Stimulated activated naive CD8-positive, alpha-beta T cell treated with anti-CD3 and anti-CD28 coated beads, Interleukin-15, amount 100 ng/mL, for 72 hours (primary cell): ENCODE measurements at regions not wholly inside any gene's neighbourhood (a gene's known extent, or its start where the extent isn't known, plus 50 kb on each side); places are given as distances from the start of the nearest gene placed in this dataset.
"Not testable (repeated sequence)": the region's sequence is repeated elsewhere in the genome, so short reads cannot be mapped to it uniquely, and the experiment has no call there.

Experiments used
- ATAC-seq: fragments of 150-1000 bp; cut with Tn5 transposase; 2 replicates; pipeline ENCODE4 v1.10.0; 2021; ENCODE audit warnings: mild to moderate bottlenecking, moderate library complexity
- DNase-seq, 2 donors: peaks; one replicate each; pipeline ENCODE4 v3.0.0; 2021 to 2022
- H3K27ac Mint-ChIP-seq, 2 donors: one replicate each; pipeline ENCODE4 v1.8.0; 2022; ENCODE audit warnings: mild to moderate bottlenecking in 2 of 2, mixed read lengths in 2 of 2, moderate library complexity in 2 of 2
- H3K27me3 Mint-ChIP-seq: one replicate; pipeline ENCODE4 v1.8.0; 2022; ENCODE audit warnings: mixed read lengths
- H3K4me1 Mint-ChIP-seq: one replicate; pipeline ENCODE4 v1.8.0; 2022; ENCODE audit warnings: mild to moderate bottlenecking, mixed read lengths
- H3K4me3 Mint-ChIP-seq, 2 donors: one replicate each; pipeline ENCODE4 v1.8.0; 2022; ENCODE audit warnings: mild to moderate bottlenecking in 2 of 2, mixed read lengths in 2 of 2, moderate library complexity in 1 of 2
- H3K9me3 Mint-ChIP-seq, 2 donors: one replicate each; pipeline ENCODE4 v1.8.0; 2022; ENCODE audit warnings: mixed read lengths in 2 of 2

DNA sequence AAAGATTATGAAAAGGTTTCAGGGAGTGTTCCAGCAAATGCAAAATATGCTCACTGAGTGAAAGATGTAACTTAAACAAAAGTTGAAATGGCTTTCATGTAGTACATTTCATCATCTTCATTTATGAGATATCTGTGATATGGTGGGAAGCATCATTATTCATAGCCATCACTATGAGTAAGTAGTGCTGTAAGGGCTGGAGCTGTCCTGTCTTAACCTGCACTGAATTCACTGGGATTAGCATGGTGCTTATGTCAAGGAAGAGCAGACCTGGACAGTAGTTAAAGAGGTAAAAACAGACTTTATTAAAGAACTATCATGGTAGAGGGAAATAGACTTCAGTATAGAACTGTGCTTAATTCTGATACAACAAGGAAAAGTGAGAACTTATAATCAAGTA lies 1347.3 kb downstream of the RPA4 start:
- H3K4me3 Mint-ChIP-seq, result no peak overlapping the region
- H3K9me3 Mint-ChIP-seq, result peaks cover 0 to 5% of the 10 kb centered on the region in 2 donors
- H3K4me1 Mint-ChIP-seq, result no peaks in the 10 kb centered on the region
- DNase-seq (no peak), ATAC-seq (no peak)
- H3K27me3 Mint-ChIP-seq, result no peaks in the 10 kb centered on the region
- no peak overlapping the region for H3K27ac Mint-ChIP-seq

DNA sequence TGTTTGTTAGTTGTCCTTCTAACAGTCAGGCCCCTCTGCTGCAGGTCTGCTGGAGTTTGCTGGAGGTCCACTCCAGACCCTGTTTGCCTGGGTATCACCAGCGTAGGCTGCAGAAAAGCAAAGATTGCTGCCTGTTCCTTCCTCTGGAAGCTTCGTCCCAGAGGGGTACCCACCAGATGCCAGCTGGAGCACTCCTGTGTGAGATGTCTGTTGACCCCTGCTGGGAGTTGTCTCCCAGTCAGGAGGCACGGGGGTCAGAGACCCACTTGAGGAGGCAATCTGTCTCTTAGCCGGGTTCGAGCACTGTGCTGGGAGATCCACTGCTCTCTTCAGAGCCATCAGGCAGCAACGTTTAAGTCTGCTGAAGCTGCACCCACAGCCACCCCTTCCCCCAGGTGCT lies 1356.4 kb downstream of the RPA4 start:
- H3K27ac Mint-ChIP-seq, H3K9me3 Mint-ChIP-seq, DNase-seq, H3K4me1 Mint-ChIP-seq, H3K4me3 Mint-ChIP-seq, ATAC-seq, H3K27me3 Mint-ChIP-seq: not testable (repeated sequence)

DNA sequence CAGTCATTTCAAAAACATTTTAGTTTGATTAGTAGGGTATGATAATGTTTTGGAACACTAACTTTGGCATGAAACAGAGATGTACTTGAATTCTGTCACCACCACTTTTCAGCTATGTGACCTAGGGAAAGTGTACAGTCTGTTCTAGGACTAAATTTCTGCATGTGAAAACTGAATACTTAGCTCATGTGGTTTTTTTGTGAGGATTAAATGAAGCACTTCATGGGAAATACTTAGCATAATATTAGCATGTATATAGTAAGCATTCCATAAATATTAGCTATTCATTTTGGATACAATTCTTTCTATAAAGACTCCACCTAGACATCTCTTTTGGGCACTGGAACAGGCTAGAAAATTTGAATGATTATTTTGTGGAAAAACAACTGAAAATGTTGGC lies 1379.4 kb downstream of the RPA4 start:
- Mint-ChIP-seq H3K4me3 (no peak overlapping the region), H3K27me3 (no peaks in the 10 kb centered on the region), H3K27ac (no peak overlapping the region), H3K4me1 (no peaks in the 10 kb centered on the region), H3K9me3 (peaks cover 0 to 8% of the 10 kb centered on the region in 2 donors)
- ATAC-seq (no peak), DNase-seq (no peak)

DNA sequence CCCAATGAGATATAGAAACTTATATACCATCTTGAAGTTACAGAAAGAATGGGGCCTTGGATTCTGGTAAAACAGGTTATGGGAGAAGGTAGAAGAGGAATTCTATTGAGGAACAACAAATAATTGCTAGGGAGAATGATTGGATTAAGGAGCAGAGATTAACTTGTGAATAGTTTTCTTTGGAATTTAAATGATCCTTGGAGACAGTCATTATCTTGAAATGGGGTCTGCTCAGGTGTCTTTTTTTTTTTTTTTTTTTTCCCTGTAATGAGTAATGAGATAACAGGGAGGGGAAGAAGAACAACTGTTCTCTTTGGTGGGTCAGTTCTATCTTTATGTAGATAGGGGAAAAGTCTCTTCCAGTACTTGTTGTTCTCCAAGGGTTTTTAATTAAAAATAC lies 1406.0 kb downstream of the RPA4 start:
- Mint-ChIP-seq H3K27me3 (no peaks in the 10 kb centered on the region), H3K4me1 (no peaks in the 10 kb centered on the region), H3K4me3 (no peak overlapping the region), H3K27ac (no peak overlapping the region), H3K9me3 (peaks cover 0 to 5% of the 10 kb centered on the region in 2 donors)
- DNase-seq (no peak), ATAC-seq (no peak)

DNA sequence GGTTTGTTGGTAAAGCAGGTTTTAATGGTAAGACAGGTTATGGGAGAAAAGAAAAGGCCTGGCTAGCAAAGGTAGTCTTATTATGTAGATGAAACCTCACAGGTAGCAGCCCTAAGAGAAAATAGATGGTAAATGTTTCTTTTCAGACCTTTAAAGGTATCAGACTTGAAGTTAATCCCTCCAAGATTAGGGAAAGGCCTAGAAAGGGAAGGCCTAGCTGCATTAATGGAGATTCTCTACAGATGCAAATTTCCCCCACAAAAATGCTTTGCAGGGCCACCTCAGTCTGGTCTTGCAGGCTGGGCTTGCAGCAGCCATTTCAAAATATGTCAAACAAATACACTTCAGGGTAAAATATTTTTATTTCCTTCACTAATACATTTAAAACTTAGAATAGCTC lies 1410.6 kb downstream of the RPA4 start:
- DNase-seq (no peak), ATAC-seq (no peak)
- Mint-ChIP-seq H3K27ac (no peak overlapping the region), H3K27me3 (no peaks in the 10 kb centered on the region), H3K4me1 (no peaks in the 10 kb centered on the region), H3K4me3 (no peak overlapping the region), H3K9me3 (no peaks in the 10 kb centered on the region)

DNA sequence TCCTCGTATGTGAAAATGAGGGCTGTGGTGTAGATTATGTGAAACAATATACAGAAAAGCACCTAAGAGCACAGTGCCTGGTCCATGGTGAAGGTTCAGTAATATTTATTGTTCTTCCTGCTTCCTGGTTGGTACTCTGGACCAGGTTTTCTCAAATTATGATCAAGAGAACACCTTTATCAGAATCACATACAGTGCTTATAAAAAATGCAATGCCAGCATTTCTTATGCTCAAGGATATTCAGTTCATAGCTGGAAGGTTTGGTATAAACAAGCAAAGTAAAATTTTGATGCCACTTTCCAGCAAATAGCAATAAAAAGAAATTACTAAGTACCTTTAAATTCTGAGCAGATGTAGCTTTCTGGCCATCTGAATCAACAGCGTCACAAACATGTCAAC lies 1412.4 kb downstream of the RPA4 start:
- no peak overlapping the region for H3K4me3 Mint-ChIP-seq
- no peak overlapping the region for H3K27ac Mint-ChIP-seq
- no peaks in the 10 kb centered on the region for H3K9me3 Mint-ChIP-seq

DNA sequence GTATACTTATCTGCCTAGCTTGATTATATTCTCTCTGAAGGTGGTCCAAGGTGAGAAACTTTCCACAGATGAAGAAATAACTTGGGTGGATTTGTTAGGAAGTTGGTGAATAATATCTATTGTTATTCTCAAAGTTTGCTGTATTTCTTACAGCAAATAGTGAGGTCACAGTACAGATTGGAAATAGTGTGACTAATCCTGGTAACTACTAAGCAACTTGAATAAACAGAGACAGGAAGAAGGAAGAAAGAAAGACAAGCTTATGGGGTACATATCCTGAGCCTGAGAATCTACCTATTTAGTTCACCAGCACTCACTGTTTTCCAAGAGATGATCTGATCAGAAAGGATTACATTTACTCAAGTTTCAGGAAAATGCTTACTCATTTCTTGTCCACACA lies 1416.1 kb downstream of the RPA4 start:
- Mint-ChIP-seq H3K4me3 (no peak overlapping the region), H3K27me3 (no peaks in the 10 kb centered on the region), H3K4me1 (no peaks in the 10 kb centered on the region), H3K9me3 (no peaks in the 10 kb centered on the region), H3K27ac (no peak overlapping the region)
- DNase-seq, result no peak
- ATAC-seq, result no peak

More for the DNA sequence above, 1412.4 kb downstream of the RPA4 start:
- ATAC-seq (no peak), DNase-seq (no peak)
- no peaks in the 10 kb centered on the region for H3K27me3 Mint-ChIP-seq
- H3K4me1 Mint-ChIP-seq, result no peaks in the 10 kb centered on the region

DNA sequence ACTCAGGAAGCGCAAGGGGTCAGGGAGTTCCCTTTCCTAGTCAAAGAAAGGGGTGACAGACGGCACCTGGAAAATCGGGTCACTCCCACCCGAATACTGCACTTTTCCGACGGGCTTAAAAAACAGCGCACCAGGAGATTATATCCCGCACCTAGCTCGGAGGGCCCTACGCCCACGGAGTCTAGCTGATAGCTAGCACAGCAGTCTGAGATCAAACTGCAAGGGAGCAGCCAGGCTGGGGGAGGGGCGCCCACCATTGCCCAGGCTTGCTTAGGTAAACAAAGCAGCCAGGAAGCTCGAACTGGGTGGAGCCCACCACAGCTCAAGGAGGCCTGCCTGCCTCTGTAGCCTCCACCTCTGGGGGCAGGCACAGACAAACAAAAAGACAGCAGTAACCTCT lies 1416.8 kb downstream of the RPA4 start:
- not testable (repeated sequence) for H3K27ac Mint-ChIP-seq, H3K27me3 Mint-ChIP-seq, H3K9me3 Mint-ChIP-seq, DNase-seq, H3K4me1 Mint-ChIP-seq, H3K4me3 Mint-ChIP-seq, ATAC-seq

DNA sequence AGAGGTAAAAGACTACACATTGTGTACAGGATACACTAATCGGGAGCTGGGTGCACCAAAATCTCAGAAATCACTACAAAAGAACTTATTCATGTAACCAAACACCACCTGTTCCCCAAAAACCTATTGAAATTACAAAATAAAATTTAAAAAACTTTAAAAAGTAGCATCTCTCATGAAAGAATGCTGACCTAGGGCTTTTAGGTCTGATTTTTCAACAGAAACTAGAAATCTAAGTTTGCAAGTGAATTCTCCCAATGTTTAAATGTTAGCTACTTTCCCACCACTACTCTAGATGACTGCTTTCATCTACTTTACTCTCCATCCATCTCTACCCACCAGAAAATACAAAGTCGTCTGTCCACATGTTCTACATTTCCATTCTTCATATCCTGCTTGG lies 1447.7 kb downstream of the RPA4 start:
- no peaks in the 10 kb centered on the region for H3K4me1 Mint-ChIP-seq
- H3K9me3 Mint-ChIP-seq, result no peaks in the 10 kb centered on the region
- H3K27ac Mint-ChIP-seq, result no peak overlapping the region
- H3K4me3 Mint-ChIP-seq, result no peak overlapping the region
- no peaks in the 10 kb centered on the region for H3K27me3 Mint-ChIP-seq
- ATAC-seq (no peak), DNase-seq (no peak)

DNA sequence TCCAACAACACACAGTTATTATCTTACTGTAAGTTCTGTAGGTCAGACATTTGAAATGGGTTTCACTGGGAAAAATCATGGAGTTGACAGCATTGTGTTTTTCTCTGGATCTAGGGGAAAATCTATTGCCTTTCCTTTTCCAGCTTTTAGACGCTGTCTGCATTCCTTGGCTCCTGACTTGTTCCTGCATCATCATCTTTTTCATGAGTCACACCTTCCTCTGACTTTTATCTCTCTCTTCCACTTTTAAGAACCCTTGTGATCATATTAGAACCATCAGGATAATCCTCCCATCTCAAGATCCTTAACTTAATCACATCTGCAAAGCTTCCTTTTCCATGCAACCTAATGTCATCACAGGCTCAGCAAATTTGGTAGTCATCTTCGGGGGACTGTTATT lies 1454.8 kb downstream of the RPA4 start:
- ATAC-seq, result no peak
- Mint-ChIP-seq H3K9me3 (no peaks in the 10 kb centered on the region), H3K4me3 (no peak overlapping the region), H3K27ac (no peak overlapping the region), H3K4me1 (no peaks in the 10 kb centered on the region), H3K27me3 (no peaks in the 10 kb centered on the region)
- no peak for DNase-seq

DNA sequence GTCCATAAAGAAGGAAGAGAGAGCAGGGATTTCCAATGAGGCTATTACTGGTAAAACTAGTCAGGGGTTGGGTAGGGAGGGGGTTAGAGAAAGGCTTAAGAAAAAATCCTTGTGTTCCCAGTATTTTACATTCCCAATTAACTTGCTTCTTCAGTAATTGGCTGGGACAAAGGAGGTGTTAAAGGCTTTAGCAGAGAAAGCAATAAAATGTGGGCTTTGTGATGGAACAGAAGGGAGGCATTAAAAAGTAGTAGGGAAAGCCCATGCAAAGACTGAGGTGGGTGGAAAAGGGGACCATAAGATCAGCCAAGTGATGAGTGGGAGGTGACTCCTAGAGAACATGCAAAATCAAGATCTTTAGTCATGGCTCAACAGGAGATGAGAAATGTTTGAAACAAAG lies 1467.2 kb downstream of the RPA4 start:
- DNase-seq, result no peak
- H3K9me3 Mint-ChIP-seq, result no peaks in the 10 kb centered on the region

DNA sequence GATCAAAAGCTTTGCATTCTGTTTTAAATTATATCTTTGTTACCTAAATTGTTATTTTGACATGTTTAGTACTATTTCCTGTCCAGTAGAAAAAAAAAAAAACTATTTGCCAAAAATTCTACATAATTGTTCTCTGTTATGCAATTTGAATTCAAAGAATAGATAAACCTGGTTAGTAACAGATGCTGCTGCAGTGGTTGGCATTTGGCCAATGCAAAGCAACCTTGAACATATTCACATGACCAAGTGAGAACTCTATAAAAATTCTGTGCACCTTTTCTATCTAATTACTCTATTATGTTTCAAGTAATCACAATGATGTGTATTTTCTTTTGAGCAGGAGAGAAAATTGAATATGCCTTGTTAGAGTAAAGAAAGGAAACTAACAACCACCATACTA lies 1473.4 kb downstream of the RPA4 start:
- no peaks in the 10 kb centered on the region for H3K9me3 Mint-ChIP-seq

More for the DNA sequence above, 1467.2 kb downstream of the RPA4 start:
- no peaks in the 10 kb centered on the region for H3K4me1 Mint-ChIP-seq
- H3K4me3 Mint-ChIP-seq, result no peak overlapping the region
- ATAC-seq, result no peak
- H3K27me3 Mint-ChIP-seq, result no peaks in the 10 kb centered on the region
- no peak overlapping the region for H3K27ac Mint-ChIP-seq

DNA sequence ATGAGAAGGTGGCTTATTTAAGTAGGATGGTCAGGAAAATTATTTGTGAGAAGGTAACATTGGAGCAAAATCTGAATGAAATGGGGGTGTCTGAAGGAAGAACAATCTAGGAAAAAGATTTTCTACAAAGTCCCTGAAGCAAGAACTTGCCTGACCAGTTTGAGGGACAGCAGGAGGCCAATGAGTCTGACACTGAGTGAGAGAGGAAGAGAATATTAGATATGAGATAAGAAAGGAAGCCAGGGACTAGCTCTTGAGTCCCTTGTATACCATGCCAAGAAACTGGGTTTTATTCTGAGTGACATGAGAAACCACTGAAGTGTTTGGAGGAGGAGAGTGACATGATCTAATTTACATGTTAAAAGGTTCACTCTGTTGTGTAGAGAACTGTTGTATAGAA lies 1478.9 kb downstream of the RPA4 start:
- Mint-ChIP-seq H3K4me3 (no peak overlapping the region), H3K4me1 (no peaks in the 10 kb centered on the region), H3K27me3 (no peaks in the 10 kb centered on the region), H3K9me3 (peaks cover 0 to 10% of the 10 kb centered on the region in 2 donors), H3K27ac (no peak overlapping the region)
- DNase-seq (no peak), ATAC-seq (no peak)

More for the DNA sequence above, 1473.4 kb downstream of the RPA4 start:
- H3K27ac Mint-ChIP-seq, result no peak overlapping the region
- no peaks in the 10 kb centered on the region for H3K27me3 Mint-ChIP-seq
- no peaks in the 10 kb centered on the region for H3K4me1 Mint-ChIP-seq
- no peak overlapping the region for H3K4me3 Mint-ChIP-seq
- ATAC-seq, result no peak
- no peak for DNase-seq

DNA sequence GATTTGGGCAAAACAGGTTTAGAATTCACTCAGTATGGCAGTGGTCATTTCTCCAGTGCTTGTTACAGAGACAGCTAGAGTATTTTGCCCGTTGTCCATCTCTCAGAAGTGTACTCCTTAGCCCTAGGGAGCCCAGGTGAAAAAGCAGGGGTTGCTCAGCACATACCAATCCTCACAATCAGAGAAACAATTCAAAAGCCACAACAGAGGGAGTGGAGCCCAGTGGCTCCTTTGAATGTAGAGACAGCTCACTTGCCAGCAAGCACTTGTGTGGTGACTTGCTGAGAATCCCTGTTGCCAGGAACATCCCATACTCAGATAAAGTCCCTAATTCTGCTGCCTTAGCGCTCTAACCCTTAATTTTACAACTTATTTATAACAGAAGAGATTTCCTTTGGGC lies 1488.3 kb downstream of the RPA4 start:
- no peak for DNase-seq
- ATAC-seq, result no peak
- Mint-ChIP-seq H3K4me1 (no peaks in the 10 kb centered on the region), H3K9me3 (peaks cover 0 to 7% of the 10 kb centered on the region in 2 donors), H3K27ac (no peak overlapping the region), H3K27me3 (no peaks in the 10 kb centered on the region), H3K4me3 (no peak overlapping the region)

DNA sequence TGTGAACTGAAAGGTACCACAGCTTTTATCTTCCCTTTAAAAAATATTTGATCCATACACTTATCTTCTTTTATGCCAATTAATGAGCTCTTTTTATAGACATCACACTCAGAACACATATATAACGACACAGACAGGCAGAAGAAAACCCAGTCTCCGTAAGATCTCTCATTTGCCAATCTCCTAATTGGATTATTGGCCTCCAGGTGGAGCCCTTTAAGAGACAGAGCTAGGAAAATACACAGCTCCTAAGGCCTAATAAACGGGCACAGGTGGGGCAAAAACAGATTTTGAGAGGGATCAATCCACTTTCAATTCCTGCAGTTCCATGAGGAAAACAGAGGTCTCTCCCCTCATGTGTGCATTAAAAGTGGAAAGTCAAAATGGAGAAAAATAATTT lies 1495.4 kb downstream of the RPA4 start:
- Mint-ChIP-seq H3K9me3 (no peaks in the 10 kb centered on the region), H3K27me3 (no peaks in the 10 kb centered on the region), H3K4me3 (no peak overlapping the region), H3K27ac (no peak overlapping the region), H3K4me1 (no peaks in the 10 kb centered on the region)
- ATAC-seq (no peak), DNase-seq (no peak)

DNA sequence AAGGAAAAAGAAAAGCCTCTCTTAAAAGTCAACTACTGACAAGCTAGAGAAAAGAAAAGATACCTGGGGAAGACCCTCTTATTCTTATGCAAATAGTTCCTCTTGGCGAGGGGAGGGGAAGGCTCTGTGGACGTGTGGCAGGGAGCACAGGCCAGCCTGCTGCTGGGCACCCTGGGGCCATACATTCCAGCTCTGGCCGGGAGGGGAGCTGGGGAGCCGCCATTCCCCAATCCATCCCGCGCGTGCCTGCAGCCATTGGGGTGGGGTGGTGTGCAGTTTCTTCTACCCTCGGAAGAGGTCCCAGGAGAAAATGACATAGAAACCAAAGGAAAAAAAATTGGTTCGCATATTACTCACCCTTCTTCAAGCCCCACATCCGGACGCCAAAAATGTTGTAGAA lies 1496.4 kb downstream of the RPA4 start:
- H3K9me3 Mint-ChIP-seq, result no peaks in the 10 kb centered on the region
- ATAC-seq (no peak), DNase-seq (no peak)
- no peaks in the 10 kb centered on the region for H3K4me1 Mint-ChIP-seq
- no peaks in the 10 kb centered on the region for H3K27me3 Mint-ChIP-seq
- H3K4me3 Mint-ChIP-seq, result no peak overlapping the region
- H3K27ac Mint-ChIP-seq, result no peak overlapping the region

DNA sequence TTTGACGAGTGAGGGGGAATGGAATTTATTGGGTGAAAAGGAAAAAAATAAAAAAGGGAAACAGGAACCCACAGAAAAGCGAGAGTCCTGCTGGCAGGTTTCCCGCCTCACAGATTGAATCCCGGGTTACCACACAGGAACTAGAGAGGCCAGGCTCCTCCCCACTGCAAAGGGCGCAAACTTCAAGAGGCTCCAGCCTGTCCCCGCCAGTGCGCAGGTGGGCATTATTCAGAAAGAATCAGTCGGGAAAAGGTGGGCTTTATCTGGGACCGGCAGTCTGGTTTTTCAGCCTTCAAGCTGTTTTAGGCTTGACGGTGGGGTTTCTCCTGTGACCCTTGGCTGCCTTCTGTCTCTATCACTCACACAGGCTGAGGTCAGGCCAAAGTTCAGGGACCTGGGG lies 1496.8 kb downstream of the RPA4 start:
- H3K27ac Mint-ChIP-seq, result no peak overlapping the region
- H3K4me1 Mint-ChIP-seq, result no peaks in the 10 kb centered on the region
- no peaks in the 10 kb centered on the region for H3K27me3 Mint-ChIP-seq
- ATAC-seq, result no peak
- no peaks in the 10 kb centered on the region for H3K9me3 Mint-ChIP-seq
- H3K4me3 Mint-ChIP-seq, result no peak overlapping the region
- no peak for DNase-seq

DNA sequence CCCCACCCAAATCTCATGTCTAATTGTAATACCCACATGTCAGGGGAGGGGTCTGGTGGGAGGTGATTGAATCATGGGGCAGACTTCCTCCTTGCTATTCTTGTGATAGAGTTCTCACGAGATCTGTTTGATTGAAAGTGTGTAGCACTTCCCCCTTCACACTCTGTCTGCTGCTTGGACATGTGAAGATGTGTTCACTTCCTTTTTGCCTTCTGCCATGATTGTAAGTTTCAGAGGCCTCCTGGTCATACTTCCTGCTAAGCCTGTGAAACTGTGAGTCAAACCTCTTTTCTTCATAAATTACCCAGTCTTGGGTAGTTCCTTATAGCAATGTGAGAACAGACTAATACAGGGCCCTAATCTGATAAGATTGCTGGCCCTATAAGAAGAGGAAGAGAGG lies 1514.8 kb downstream of the RPA4 start:
- no peaks in the 10 kb centered on the region for H3K4me1 Mint-ChIP-seq
- no peaks in the 10 kb centered on the region for H3K27me3 Mint-ChIP-seq
- ATAC-seq (no peak), DNase-seq (no peak)
- H3K27ac Mint-ChIP-seq, result no peak overlapping the region
- H3K9me3 Mint-ChIP-seq, result no peaks in the 10 kb centered on the region
- H3K4me3 Mint-ChIP-seq, result no peak overlapping the region
